ENCODE measurements at regions not wholly inside any gene's neighbourhood (a gene's known extent, or its start where the extent isn't known, plus 50 kb on each side); places are given as distances from the start of the nearest gene placed in this dataset.

- TF ChIP-seq EZH2phosphoT487 (IDR thresholded peaks at IDR 0.05; ENCODE audit: insufficient read depth, low read depth) (no peak), EZH2 (IDR thresholded peaks at IDR 0.05; ENCODE audit: insufficient read depth, poor library complexity, severe bottlenecking) (no peak)
Measured at GRCh38 chr3:81080608-81081007, 680.8 kb downstream of the GBE1 start.
